Heart right ventricle (tissue), 16 donors: ENCODE measurements at regions not wholly inside any gene's neighbourhood (a gene's known extent, or its start where the extent isn't known, plus 50 kb on each side); places are given as distances from the start of the nearest gene placed in this dataset.
"Not testable (repeated sequence)": the region's sequence is repeated elsewhere in the genome, so short reads cannot be mapped to it uniquely, and the experiment has no call there.

ENCODE experiments used
- ATAC-seq, 8 donors: fragments of 200-7000 bp; cut with Tn5 transposase; one replicate each; pipeline ENCODE4 v1.9.1; 2020; ENCODE audit warnings: mild to moderate bottlenecking in 8 of 8, moderate library complexity in 8 of 8, moderate number of reproducible peaks in 1 of 8
- DNase-seq, 2 donors: peaks; one replicate each; pipeline ENCODE4 v3.0.0-alpha.2; 2020
- H3K27ac ChIP-seq, 10 donors: fragments of 200-600 bp; sonication (generic) in 2 of 10; one replicate each; pipeline versions ENCODE4 v1.5.0 to v1.8.0; 2020 to 2022; ENCODE audit warnings: mild to moderate bottlenecking in 3 of 10
- H3K27me3 ChIP-seq, 7 donors: fragments of 200-600 bp; one replicate each; pipeline ENCODE4 v1.8.0; 2021 to 2022; ENCODE audit warnings: mild to moderate bottlenecking in 2 of 7
- H3K36me3 ChIP-seq, 9 donors: fragments of 200-600 bp; sonication (generic) in 1 of 9; one replicate each; pipeline versions ENCODE4 v1.5.0 to v1.8.0; 2020 to 2022; ENCODE audit warnings: mild to moderate bottlenecking in 2 of 9
- H3K4me1 ChIP-seq, 9 donors: fragments of 200-600 bp; sonication (generic) in 1 of 9; one replicate each; pipeline versions ENCODE4 v1.5.0 to v1.8.0; 2020 to 2022; ENCODE audit warnings: mild to moderate bottlenecking in 4 of 9
- H3K4me3 ChIP-seq, 10 donors: fragments of 200-600 bp; sonication (generic) in 2 of 10; one replicate each; pipeline versions ENCODE4 v1.5.0 to v1.8.0; 2020 to 2022; ENCODE audit warnings: mild to moderate bottlenecking in 7 of 10, moderate library complexity in 2 of 10
- H3K9me3 ChIP-seq, 11 donors: fragments of 200-600 bp in 10 of 11; sonication (generic) in 2 of 11; one replicate each; pipeline versions ENCODE4 v1.5.0 to v1.8.0; 2013 to 2022; ENCODE audit warnings: mild to moderate bottlenecking in 2 of 11, control low read depth in 1 of 11, moderate library complexity in 1 of 11
- WGBS, 2 donors: extraction: QIAGEN DNeasy Blood & Tissue Kit; methylation state at CpG; one replicate each; pipeline ENCODE4 v1.1.7; 2013; ENCODE audit warnings: inconsistent platforms in 1 of 2; 5-methylcytosine and 5-hydroxymethylcytosine counted together
- intact Hi-C, 10 donors: fragments of 100-400 bp; cut with DNase I; formaldehyde crosslinking; loops; one replicate each; pipeline versions ENCODE4 v1.11.1 to v1.14.2; 2022
- TF ChIP-seq, protein P1 (sequence below), 9 donors: fragments of 200-600 bp; sonication (generic) in 2 of 9; IDR thresholded peaks; one replicate each; pipeline versions ENCODE4 v1.5.0 to v1.8.0; 2021 to 2022; ENCODE audit warnings: antibody characterized with exemption in 9 of 9, mild to moderate bottlenecking in 5 of 9, moderate library complexity in 1 of 9
- donor health status: Arrhythmogenic right ventricular cardiomyopathy.
- donor health status: ischemic (EF 13 %, LVEDD 7.1; RV severe dilation, severe dysfunction).
- donor health status: healthy with polysubstance abuse.
- donor health status: DM: no; HTN: yes; CAD: no.
- donor health status: DM: no; HTN: no; CAD: no.
- donor health status: ischemic (EF 25% LVEDD 6.9; RV normal size, moderate dysfunction).
- donor health status: ischemic (EF 25% LVEDD 5.7; RV mildly dilated, moderate dysfunction).
- donor health status: healthy.
- donor health status: DM: yes; HTN: yes; CAD: no.
- donor health status: Ischemic cardiomyopathy.
- donor health status: ischemic (EF 35%, LVEDD 5.7; RV mildly dilated, moderate dysfunction).
- donor health status: nonischemic (EF 11% LVEDD 7.7; RV severe dilation, severe dysfunction).
- donor health status: DM: yes; HTN: yes; CAD: no.
- donor health status: PGD.
- donor health status: ischemic (EF 29% LVEDD 5.4; RV normal size, mild dysfunction).
- donor health status: nonischemic (EF 23%, LVEDD 6.1; RV moderate dilation, normal function).

DNA sequence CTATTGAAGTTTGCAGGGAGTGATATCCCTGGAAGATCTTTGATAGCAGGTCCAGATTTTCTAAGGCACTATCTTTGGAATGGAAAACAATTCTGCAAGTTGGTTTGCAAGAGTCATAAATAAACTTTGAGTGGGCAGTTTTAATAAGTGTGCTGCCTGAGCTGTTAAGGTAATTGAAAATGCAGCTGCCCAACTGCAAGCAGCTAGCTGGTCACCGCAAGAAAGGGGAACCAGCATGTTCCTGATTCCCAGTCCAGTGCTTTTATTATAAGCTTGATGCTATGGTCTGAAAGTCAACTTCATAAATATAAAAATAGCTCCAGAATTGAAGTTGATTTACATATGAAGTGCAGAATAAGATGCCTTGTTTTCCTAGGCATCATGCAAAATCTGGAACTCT is 308.4 kb downstream of the ZNF248 start:
- Histone ChIP-seq H3K4me3 (no peak overlapping the region), H3K4me1 (peaks cover 0 to 22% (median 0%) of the 10 kb centered on the region in 9 donors), H3K36me3 (no peaks in the 10 kb centered on the region), H3K27ac (no peak overlapping the region), H3K9me3 (peaks cover 0 to 17% (median 0%) of the 10 kb centered on the region in 11 donors), H3K27me3 (peaks cover 0 to 3% (median 0%) of the 10 kb centered on the region in 7 donors)
- DNase-seq (no peak), ATAC-seq (no peak)
- intact Hi-C loops, result loop anchor here in 1 of 10 donors (5.0 kb wide), 1 partner anchor 52 kb away; no protein-coding TSS in a partner anchor
- whole genome bisulfite sequencing, 2 donors, result 80 to 95% methylated on average over 1 of the region's 1 CpG
- TF ChIP-seq, protein P1, sequence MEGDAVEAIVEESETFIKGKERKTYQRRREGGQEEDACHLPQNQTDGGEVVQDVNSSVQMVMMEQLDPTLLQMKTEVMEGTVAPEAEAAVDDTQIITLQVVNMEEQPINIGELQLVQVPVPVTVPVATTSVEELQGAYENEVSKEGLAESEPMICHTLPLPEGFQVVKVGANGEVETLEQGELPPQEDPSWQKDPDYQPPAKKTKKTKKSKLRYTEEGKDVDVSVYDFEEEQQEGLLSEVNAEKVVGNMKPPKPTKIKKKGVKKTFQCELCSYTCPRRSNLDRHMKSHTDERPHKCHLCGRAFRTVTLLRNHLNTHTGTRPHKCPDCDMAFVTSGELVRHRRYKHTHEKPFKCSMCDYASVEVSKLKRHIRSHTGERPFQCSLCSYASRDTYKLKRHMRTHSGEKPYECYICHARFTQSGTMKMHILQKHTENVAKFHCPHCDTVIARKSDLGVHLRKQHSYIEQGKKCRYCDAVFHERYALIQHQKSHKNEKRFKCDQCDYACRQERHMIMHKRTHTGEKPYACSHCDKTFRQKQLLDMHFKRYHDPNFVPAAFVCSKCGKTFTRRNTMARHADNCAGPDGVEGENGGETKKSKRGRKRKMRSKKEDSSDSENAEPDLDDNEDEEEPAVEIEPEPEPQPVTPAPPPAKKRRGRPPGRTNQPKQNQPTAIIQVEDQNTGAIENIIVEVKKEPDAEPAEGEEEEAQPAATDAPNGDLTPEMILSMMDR (IDR thresholded peaks at IDR 0.05), result no peak

DNA sequence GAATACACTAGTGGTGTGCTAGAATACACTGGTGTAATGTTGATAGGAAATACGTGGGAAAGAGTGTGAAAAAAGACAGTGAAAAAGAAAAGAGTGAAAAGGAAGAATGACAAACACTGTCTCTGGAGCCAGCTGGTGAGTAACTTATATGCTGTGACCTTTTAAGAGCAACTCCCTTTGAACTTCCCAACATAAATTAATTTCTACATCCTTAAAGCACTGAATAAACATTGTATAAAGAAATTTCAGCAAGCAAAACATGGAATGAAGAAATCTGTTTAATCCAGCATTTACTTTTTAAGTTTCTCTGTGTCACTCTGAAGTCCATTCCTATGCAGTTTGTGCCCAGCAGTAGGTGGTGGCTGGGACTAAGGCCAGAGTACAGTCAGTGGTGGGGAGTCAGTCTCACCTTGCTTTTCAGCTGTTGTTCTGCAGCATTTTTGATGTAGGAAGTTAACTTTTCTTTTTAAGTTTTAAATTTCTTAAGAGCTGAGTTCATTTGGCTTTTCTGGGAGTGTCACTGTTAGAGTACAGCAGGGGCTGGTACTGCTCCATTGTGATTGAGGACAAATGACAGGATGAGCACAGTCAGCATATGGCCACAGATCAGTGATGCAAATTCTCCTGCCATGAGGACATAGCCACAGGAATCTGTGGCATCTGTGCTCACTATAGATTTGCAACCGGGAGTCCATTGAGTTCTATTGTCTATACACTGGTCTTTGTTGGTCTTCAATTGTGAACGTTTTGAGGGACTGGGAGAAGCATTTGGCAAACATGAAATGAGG is 321.8 kb downstream of the ZNF248 start:
- DNase-seq (no peak), ATAC-seq (no peak)
- intact Hi-C loops, result no loop called here
- Histone ChIP-seq H3K27ac (no peak overlapping the region), H3K27me3 (peaks cover 0 to 2% (median 0%) of the 10 kb centered on the region in 7 donors), H3K4me1 (no peaks in the 10 kb centered on the region), H3K9me3 (peaks cover 0 to 13% (median 0%) of the 10 kb centered on the region in 11 donors), H3K4me3 (no peak overlapping the region), H3K36me3 (no peaks in the 10 kb centered on the region)
- TF ChIP-seq, protein P1 (IDR thresholded peaks at IDR 0.05), result no peak
- 43 to 50% methylated on average over 3 of the region's 3 CpGs for WGBS, 2 donors

DNA sequence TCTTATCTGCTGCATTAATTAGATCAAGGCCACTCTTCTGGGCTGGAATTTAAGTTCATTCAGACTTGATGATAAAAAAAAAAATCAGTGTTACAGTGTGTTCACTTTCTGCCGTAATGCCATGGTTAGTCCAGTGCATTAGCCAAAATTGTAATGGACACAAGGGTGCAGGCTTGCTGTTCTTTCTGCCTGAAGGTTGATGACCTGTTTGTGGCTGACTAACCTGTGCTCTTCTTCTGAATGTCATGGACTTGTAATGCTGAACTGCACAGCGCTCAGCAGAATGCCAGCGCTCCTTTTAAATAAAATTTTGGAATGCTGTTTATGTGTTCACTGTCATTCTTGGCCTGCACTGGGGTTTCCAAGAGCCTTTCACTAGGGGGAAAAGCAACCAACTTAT is 323.2 kb downstream of the ZNF248 start:
- Histone ChIP-seq H3K27ac (no peak overlapping the region), H3K4me3 (no peak overlapping the region), H3K9me3 (peaks cover 0 to 13% (median 0%) of the 10 kb centered on the region in 11 donors), H3K36me3 (no peaks in the 10 kb centered on the region), H3K27me3 (peaks cover 0 to 2% (median 0%) of the 10 kb centered on the region in 7 donors), H3K4me1 (no peaks in the 10 kb centered on the region)
- intact Hi-C loops, result no loop called here
- TF ChIP-seq, protein P1 (IDR thresholded peaks at IDR 0.05), result no peak
- 79 to 85% methylated on average over 3 of the region's 3 CpGs for WGBS, 2 donors
- no peak for DNase-seq
- no peak for ATAC-seq

DNA sequence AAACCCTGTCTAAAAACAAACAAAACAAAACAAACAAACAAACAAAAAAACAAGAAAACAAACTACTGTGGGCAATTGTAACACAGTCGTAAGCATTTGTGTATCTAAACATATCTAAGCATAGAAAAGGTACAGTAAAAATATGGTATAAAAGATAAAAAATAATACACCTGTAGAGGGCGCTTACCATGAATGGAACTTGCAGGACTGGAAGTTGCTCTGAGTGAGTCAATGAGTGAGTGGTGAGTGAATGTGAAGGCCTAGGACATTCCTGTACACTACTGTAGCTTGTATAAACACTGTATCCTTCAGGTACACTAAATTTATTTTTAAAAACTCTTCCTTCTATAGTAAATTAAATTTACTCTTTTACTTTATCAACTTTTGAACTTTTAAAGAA is 332.0 kb downstream of the ZNF248 start:
- ATAC-seq, result not testable (repeated sequence)
- intact Hi-C loops, result loop anchor here in 1 of 10 donors (10.0 kb wide), 1 partner anchor 229 kb away; no protein-coding TSS in a partner anchor

More for the DNA sequence above, 332.0 kb downstream of the ZNF248 start:
- not testable (repeated sequence) for DNase-seq, H3K9me3 ChIP-seq, H3K27me3 ChIP-seq, H3K4me1 ChIP-seq, H3K4me3 ChIP-seq, H3K27ac ChIP-seq, H3K36me3 ChIP-seq
- 26 to 28% methylated on average over 2 of the region's 2 CpGs for WGBS, 2 donors
- TF ChIP-seq, protein P1 (IDR thresholded peaks at IDR 0.05), result peak in 7 of 9 donors; percentile 19 to 38 (median 22)
